HCT116 (cell line): ENCODE measurements at regions not wholly inside any gene's neighbourhood (a gene's known extent, or its start where the extent isn't known, plus 50 kb on each side); places are given as distances from the start of the nearest gene placed in this dataset.

ENCODE experiments used
- ATAC-seq: fragments of 200-7000 bp; cut with Tn5 transposase; 2 replicates; pipeline ENCODE4 v1.9.1; 2020; ENCODE audit warnings: mild to moderate bottlenecking, moderate library complexity
- BruUV-seq: library from RNA; stranded (reverse); fragments of 400-500 nt; replicated peaks from 2 replicates; lab custom pipeline; 2021; lab: Mats Ljungman, UMichigan
- CTCF ChIA-PET: fragments of 300-600 bp; sonication (Branson Sonifier 250); formaldehyde crosslinking; loops from one replicate; lab custom pipeline; 2021; ENCODE audit warnings: antibody characterized with exemption; lab: Charles Lee
- POLR2A ChIA-PET: fragments of 300-600, 350-600 bp; sonication (Branson Sonifier 250); formaldehyde crosslinking; loops from one replicate; lab custom pipeline; 2021; ENCODE audit warnings: antibody characterized with exemption; lab: Charles Lee
- RAD21 ChIA-PET, 2 experiments: fragments of 300-600 bp; sonication (Branson Sonifier 250); formaldehyde crosslinking; loops; one replicate each; lab custom pipeline; 2023; ENCODE audit warnings: low total read pairs in 2 of 2; ENCODE audit not compliant: uncharacterized antibody in 2 of 2, unreplicated experiment in 2 of 2, low non-redundant PET in 1 of 2; lab: Charles Lee
- DNase-seq: peaks from one replicate; pipeline ENCODE4 v3.0.0-alpha.2; 2010; ENCODE audit warnings: low read depth, low spot score
- H2AFZ ChIP-seq: fragments of 200-600 bp; shearing (Covaris generic), sonication (generic); 2 replicates; pipeline ENCODE4 v1.6.1; 2017; ENCODE audit warnings: low read depth, mixed run types, mixed read lengths, antibody characterized with exemption, low read length; ENCODE audit not compliant: poor library complexity, severe bottlenecking
- H3K27ac ChIP-seq: 2 replicates; pipeline ENCODE4 v1.5.1; 2012; ENCODE audit warnings: low read depth, low read length
- H3K27me3 ChIP-seq: fragments of 200-600 bp; sonication (generic); 2 replicates; pipeline ENCODE4 v1.6.1; 2016; ENCODE audit warnings: mixed run types, low read length, mixed read lengths; ENCODE audit not compliant: insufficient read depth
- H3K36me3 ChIP-seq, 2 experiments: fragments of 200-500 bp in 1 of 2; fragments of 200-600 bp in 1 of 2; sonication (Bioruptor generic) in 1 of 2; sonication (generic) in 1 of 2; 2 replicates each; pipeline versions ENCODE4 v1.5.1 to v1.6.1; 2014 to 2016; ENCODE audit warnings: low read length in 2 of 2, inconsistent platforms in 1 of 2, mixed read lengths in 1 of 2, mixed run types in 1 of 2; ENCODE audit not compliant: insufficient read depth in 2 of 2, control insufficient read depth in 1 of 2
- H3K4me1 ChIP-seq, 2 experiments: fragments of 200-600 bp in 1 of 2; sonication (generic) in 1 of 2; 2 replicates each; pipeline versions ENCODE4 v1.5.1 to v1.6.1; 2012 to 2017; ENCODE audit warnings: low read length in 2 of 2, inconsistent platforms in 1 of 2, mild to moderate bottlenecking in 1 of 2, mixed read lengths in 1 of 2, mixed run types in 1 of 2, moderate library complexity in 1 of 2; ENCODE audit not compliant: insufficient read depth in 2 of 2, control insufficient read depth in 1 of 2
- H3K4me2 ChIP-seq: fragments of 200-600 bp; sonication (generic); 2 replicates; pipeline ENCODE4 v1.6.1; 2017; ENCODE audit warnings: mixed run types, low read length, mixed read lengths
- H3K4me3 ChIP-seq, 2 experiments: fragments of 200-600 bp in 1 of 2; sonication (generic) in 1 of 2; replicated peaks in 1 of 2; 2 replicates each; pipeline ENCODE4 v1.5.1; 2011 to 2016; ENCODE audit warnings: low read length in 2 of 2, control low read depth in 1 of 2, low read depth in 1 of 2, mild to moderate bottlenecking in 1 of 2, mixed read lengths in 1 of 2, mixed run types in 1 of 2
- H3K79me2 ChIP-seq: fragments of 200-600 bp; sonication (generic); 2 replicates; pipeline ENCODE4 v1.6.1; 2017; ENCODE audit warnings: mild to moderate bottlenecking, mixed run types, low read length, moderate library complexity, mixed read lengths; ENCODE audit not compliant: insufficient read depth
- H3K9ac ChIP-seq: fragments of 200-600 bp; sonication (generic); 2 replicates; pipeline ENCODE4 v1.6.1; 2016; ENCODE audit warnings: low read length, mixed read lengths
- H3K9me2 ChIP-seq: fragments of 200-600 bp; sonication (generic), shearing (Covaris generic); 2 replicates; pipeline ENCODE4 v1.6.1; 2017; ENCODE audit warnings: mixed run types, mild to moderate bottlenecking, moderate library complexity; ENCODE audit not compliant: insufficient read depth
- H3K9me3 ChIP-seq, 2 experiments: fragments of 200-500 bp in 1 of 2; fragments of 200-600 bp in 1 of 2; sonication (Bioruptor generic) in 1 of 2; sonication (generic) in 1 of 2; 2 replicates each; pipeline ENCODE4 v1.6.1; 2014 to 2017; ENCODE audit warnings: low read length in 2 of 2, mixed read lengths in 2 of 2, inconsistent platforms in 1 of 2, low read depth in 1 of 2, mild to moderate bottlenecking in 1 of 2, mixed run types in 1 of 2, moderate library complexity in 1 of 2; ENCODE audit not compliant: control insufficient read depth in 1 of 2, insufficient read depth in 1 of 2
- H4K20me1 ChIP-seq: fragments of 200-600 bp; sonication (generic), shearing (Covaris generic); 2 replicates; pipeline ENCODE4 v1.6.1; 2017; ENCODE audit warnings: mixed run types, mild to moderate bottlenecking, moderate library complexity; ENCODE audit not compliant: insufficient read depth
- CBX3 ChIP-seq: IDR thresholded peaks from 2 replicates; pipeline ENCODE4 v1.6.1; 2012; ENCODE audit warnings: low read depth
- CEBPB ChIP-seq: IDR thresholded peaks from 2 replicates; pipeline ENCODE4 v1.6.1; 2012; ENCODE audit warnings: low read depth
- ELF1 ChIP-seq: IDR thresholded peaks from 2 replicates; pipeline ENCODE4 v1.6.1; 2012; ENCODE audit warnings: low read depth, borderline replicate concordance
- EZH2 ChIP-seq: fragments of 200-600 bp; sonication (generic); IDR thresholded peaks from 2 replicates; pipeline ENCODE4 v1.6.1; 2017; ENCODE audit warnings: antibody characterized with exemption, mixed run types
- FOSL1 ChIP-seq: IDR thresholded peaks from 2 replicates; pipeline ENCODE4 v1.6.1; 2012; ENCODE audit warnings: low read depth
- JUND ChIP-seq: IDR thresholded peaks from 2 replicates; pipeline ENCODE4 v1.6.1; 2012
- MAX ChIP-seq: IDR thresholded peaks from 2 replicates; pipeline ENCODE4 v1.6.1; 2012
- POLR2A ChIP-seq: IDR thresholded peaks from 2 replicates; pipeline ENCODE4 v1.7.0; 2011; ENCODE audit warnings: borderline replicate concordance; ENCODE audit not compliant: insufficient read depth, insufficient read length; ENCODE audit errors: extremely low read depth
- POLR2AphosphoS5 ChIP-seq: IDR thresholded peaks from 2 replicates; pipeline ENCODE4 v1.6.1; 2011; ENCODE audit warnings: mild to moderate bottlenecking, low read depth, low read length, moderate library complexity
- TCF7L2 ChIP-seq: IDR thresholded peaks from 2 replicates; pipeline ENCODE4 v1.7.0; 2011; ENCODE audit warnings: borderline replicate concordance, inconsistent platforms; ENCODE audit not compliant: insufficient read depth, insufficient read length; ENCODE audit errors: extremely low read depth
- ZBTB33 ChIP-seq: IDR thresholded peaks from 2 replicates; pipeline ENCODE4 v1.6.1; 2011; ENCODE audit warnings: mild to moderate bottlenecking, low read length, moderate library complexity; ENCODE audit not compliant: insufficient replicate concordance; ENCODE audit errors: extremely low read depth
- ZFX ChIP-seq: fragments of 450-650 bp; IDR thresholded peaks from 2 replicates; pipeline ENCODE4 v1.6.1; 2017
- ZNF274 ChIP-seq: fragments of 200-500 bp; sonication (Bioruptor generic); IDR thresholded peaks from 2 replicates; pipeline ENCODE4 v1.6.1; 2014; ENCODE audit warnings: mild to moderate bottlenecking, low read depth, low read length, inconsistent platforms
- intact Hi-C: fragments of 100-400 bp; cut with micrococcal nuclease; formaldehyde crosslinking; loops from 2 replicates; pipeline ENCODE4 v1.10.0; 2022
- TF ChIP-seq, protein P1 (sequence below): IDR thresholded peaks from 2 replicates; pipeline ENCODE4 v1.6.1; 2012; ENCODE audit warnings: low read depth
- TF ChIP-seq, protein P2 (sequence below), 3 experiments: fragments of 200-600 bp in 1 of 3; sonication (generic) in 1 of 3; IDR thresholded peaks in 2 of 3; conservative IDR thresholded peaks in 1 of 3; 2 replicates each; pipeline ENCODE4 v1.5.1; 2012 to 2017; ENCODE audit warnings: low read depth in 2 of 3, low read length in 2 of 3, antibody characterized with exemption in 1 of 3, borderline replicate concordance in 1 of 3, control low read depth in 1 of 3, mild to moderate bottlenecking in 1 of 3, mixed read lengths in 1 of 3, mixed run types in 1 of 3, moderate library complexity in 1 of 3; ENCODE audit not compliant: insufficient read depth in 1 of 3

DNA sequence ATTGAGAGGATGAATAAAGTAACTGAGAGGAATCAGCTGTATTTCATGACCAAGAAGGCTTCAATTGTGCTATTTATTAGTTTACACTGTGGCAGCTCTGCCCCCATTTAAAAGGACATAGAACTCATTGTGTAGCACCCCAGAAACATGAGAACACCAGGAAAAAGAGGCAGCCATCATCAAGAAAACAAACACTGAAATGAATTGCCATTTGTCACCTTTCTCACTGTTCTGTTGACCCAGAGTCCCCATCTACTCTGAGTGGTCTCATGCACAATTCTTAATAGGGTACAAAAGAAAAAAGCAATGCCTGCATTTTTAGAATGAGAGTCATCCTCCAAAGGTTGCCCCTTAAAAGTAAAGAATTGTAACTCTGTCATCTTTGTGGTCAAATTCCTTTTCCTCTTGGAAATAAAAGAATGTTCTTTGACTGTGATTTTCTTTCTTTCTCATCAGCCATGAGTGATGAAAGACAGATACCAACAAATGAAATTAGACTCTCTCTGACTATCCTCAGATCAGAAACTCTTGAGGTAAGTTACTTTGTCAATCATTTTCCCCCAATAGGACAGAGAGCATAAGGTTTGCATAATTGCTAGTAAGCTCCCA lies 1941.9 kb upstream of the PIK3C3 start (continued):
- TF ChIP-seq ZBTB33 = no peak
- no peak for TF ChIP-seq ZNF274
- no peak for TF ChIP-seq POLR2AphosphoS5
- TF ChIP-seq CEBPB = no peak

GRCh38 chr18:40011201-40011600 lies 1943.8 kb upstream of the PIK3C3 start:
- Histone ChIP-seq H3K4me2 (no peak overlapping the region), H3K27ac (no peak overlapping the region), H3K9me3 (no peaks in the 10 kb centered on the region; a peak in 1 of 4 replicates), H3K9me2 (no peaks in the 10 kb centered on the region)
- TF ChIP-seq, protein P1, sequence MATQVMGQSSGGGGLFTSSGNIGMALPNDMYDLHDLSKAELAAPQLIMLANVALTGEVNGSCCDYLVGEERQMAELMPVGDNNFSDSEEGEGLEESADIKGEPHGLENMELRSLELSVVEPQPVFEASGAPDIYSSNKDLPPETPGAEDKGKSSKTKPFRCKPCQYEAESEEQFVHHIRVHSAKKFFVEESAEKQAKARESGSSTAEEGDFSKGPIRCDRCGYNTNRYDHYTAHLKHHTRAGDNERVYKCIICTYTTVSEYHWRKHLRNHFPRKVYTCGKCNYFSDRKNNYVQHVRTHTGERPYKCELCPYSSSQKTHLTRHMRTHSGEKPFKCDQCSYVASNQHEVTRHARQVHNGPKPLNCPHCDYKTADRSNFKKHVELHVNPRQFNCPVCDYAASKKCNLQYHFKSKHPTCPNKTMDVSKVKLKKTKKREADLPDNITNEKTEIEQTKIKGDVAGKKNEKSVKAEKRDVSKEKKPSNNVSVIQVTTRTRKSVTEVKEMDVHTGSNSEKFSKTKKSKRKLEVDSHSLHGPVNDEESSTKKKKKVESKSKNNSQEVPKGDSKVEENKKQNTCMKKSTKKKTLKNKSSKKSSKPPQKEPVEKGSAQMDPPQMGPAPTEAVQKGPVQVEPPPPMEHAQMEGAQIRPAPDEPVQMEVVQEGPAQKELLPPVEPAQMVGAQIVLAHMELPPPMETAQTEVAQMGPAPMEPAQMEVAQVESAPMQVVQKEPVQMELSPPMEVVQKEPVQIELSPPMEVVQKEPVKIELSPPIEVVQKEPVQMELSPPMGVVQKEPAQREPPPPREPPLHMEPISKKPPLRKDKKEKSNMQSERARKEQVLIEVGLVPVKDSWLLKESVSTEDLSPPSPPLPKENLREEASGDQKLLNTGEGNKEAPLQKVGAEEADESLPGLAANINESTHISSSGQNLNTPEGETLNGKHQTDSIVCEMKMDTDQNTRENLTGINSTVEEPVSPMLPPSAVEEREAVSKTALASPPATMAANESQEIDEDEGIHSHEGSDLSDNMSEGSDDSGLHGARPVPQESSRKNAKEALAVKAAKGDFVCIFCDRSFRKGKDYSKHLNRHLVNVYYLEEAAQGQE = no peak
- no peak for TF ChIP-seq TCF7L2
- TF ChIP-seq CBX3 = no peak
- TF ChIP-seq EZH2 = no peak
- no peak for TF ChIP-seq ELF1
- no peak for TF ChIP-seq JUND
- TF ChIP-seq FOSL1 = no peak
- TF ChIP-seq ZFX = no peak
- no peak for TF ChIP-seq MAX
- no peak for TF ChIP-seq ZNF274
- no peak for TF ChIP-seq POLR2A
- TF ChIP-seq, protein P2, sequence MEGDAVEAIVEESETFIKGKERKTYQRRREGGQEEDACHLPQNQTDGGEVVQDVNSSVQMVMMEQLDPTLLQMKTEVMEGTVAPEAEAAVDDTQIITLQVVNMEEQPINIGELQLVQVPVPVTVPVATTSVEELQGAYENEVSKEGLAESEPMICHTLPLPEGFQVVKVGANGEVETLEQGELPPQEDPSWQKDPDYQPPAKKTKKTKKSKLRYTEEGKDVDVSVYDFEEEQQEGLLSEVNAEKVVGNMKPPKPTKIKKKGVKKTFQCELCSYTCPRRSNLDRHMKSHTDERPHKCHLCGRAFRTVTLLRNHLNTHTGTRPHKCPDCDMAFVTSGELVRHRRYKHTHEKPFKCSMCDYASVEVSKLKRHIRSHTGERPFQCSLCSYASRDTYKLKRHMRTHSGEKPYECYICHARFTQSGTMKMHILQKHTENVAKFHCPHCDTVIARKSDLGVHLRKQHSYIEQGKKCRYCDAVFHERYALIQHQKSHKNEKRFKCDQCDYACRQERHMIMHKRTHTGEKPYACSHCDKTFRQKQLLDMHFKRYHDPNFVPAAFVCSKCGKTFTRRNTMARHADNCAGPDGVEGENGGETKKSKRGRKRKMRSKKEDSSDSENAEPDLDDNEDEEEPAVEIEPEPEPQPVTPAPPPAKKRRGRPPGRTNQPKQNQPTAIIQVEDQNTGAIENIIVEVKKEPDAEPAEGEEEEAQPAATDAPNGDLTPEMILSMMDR (IDR thresholded peaks at IDR 0.05 in 2 of 3, conservative IDR thresholded peaks at IDR 0.05 in 1 of 3; ENCODE audit: borderline replicate concordance in 1 of 3, insufficient read depth in 1 of 3, low read depth in 2 of 3, low read length in 2 of 3) = no peak
- TF ChIP-seq, all 23 proteins: peak for 0
- Histone ChIP-seq H3K27me3 (no peaks in the 10 kb centered on the region), H4K20me1 (no peaks in the 10 kb centered on the region), H3K4me1 (no peaks in the 10 kb centered on the region), H2AFZ (no peak overlapping the region), H3K79me2 (no peaks in the 10 kb centered on the region), H3K4me3 (no peak overlapping the region), H3K36me3 (no peaks in the 10 kb centered on the region), H3K9ac (no peak overlapping the region)
- no TSS peak for BruUV-seq
- RAD21 ChIA-PET = no interaction called here
- CTCF ChIA-PET = no interaction called here
- no peak for ATAC-seq
- no peak for DNase-seq
- POLR2A ChIA-PET = no interaction called here
- intact Hi-C loops = no loop called here
